Naive B cell (primary cell): ENCODE measurements at regions not wholly inside any gene's neighbourhood (a gene's known extent, or its start where the extent isn't known, plus 50 kb on each side); places are given as distances from the start of the nearest gene placed in this dataset.

Experiments used
- ATAC-seq, 2 donors: fragments of 150-1000 bp; cut with Tn5 transposase; 2 replicates each; pipeline ENCODE4 v1.10.0; 2021; ENCODE audit warnings: low read depth in 2 of 2, mild to moderate bottlenecking in 2 of 2, moderate library complexity in 2 of 2
- DNase-seq: peaks from one replicate; pipeline ENCODE4 v3.0.0; 2022
- H3K27ac Mint-ChIP-seq, 6 donors: one replicate each; pipeline ENCODE4 v1.8.0; 2020 to 2022; ENCODE audit warnings: mild to moderate bottlenecking in 6 of 6, mixed read lengths in 6 of 6, moderate library complexity in 5 of 6, inconsistent platforms in 2 of 6
- H3K27me3 Mint-ChIP-seq, 3 donors: one replicate each; pipeline ENCODE4 v1.8.0; 2021 to 2022; ENCODE audit warnings: mixed read lengths in 3 of 3, mild to moderate bottlenecking in 1 of 3
- H3K36me3 Mint-ChIP-seq, 2 donors: one replicate each; pipeline ENCODE4 v1.8.0; 2020 to 2022; ENCODE audit warnings: mixed read lengths in 2 of 2, inconsistent platforms in 1 of 2, mild to moderate bottlenecking in 1 of 2
- H3K4me1 Mint-ChIP-seq, 3 donors: one replicate each; pipeline ENCODE4 v1.8.0; 2020 to 2022; ENCODE audit warnings: mixed read lengths in 3 of 3, inconsistent platforms in 1 of 3, mild to moderate bottlenecking in 1 of 3, moderate library complexity in 1 of 3
- H3K4me3 Mint-ChIP-seq, 8 donors: one replicate each; pipeline ENCODE4 v1.8.0; 2020 to 2022; ENCODE audit warnings: mild to moderate bottlenecking in 8 of 8, mixed read lengths in 8 of 8, moderate library complexity in 8 of 8, inconsistent platforms in 2 of 8
- H3K9me3 Mint-ChIP-seq, 7 donors: one replicate each; pipeline ENCODE4 v1.8.0; 2020 to 2022; ENCODE audit warnings: mixed read lengths in 7 of 7, mild to moderate bottlenecking in 5 of 7, inconsistent platforms in 2 of 7, moderate library complexity in 1 of 7

- H3K36me3 Mint-ChIP-seq: no peaks in the 10 kb centered on the region
- H3K4me1 Mint-ChIP-seq: no peaks in the 10 kb centered on the region
- DNase-seq (no peak), ATAC-seq (no peak)
- peaks cover 0 to 7% (median 3%) of the 10 kb centered on the region in 3 donors for H3K27me3 Mint-ChIP-seq
- H3K27ac Mint-ChIP-seq: peak overlapping the region in 1 of 6 donors; percentile 68
- H3K9me3 Mint-ChIP-seq: peaks cover 0 to 3% (median 0%) of the 10 kb centered on the region in 7 donors
- no peak overlapping the region for H3K4me3 Mint-ChIP-seq
Measured at GRCh38 chr3:30945291-30945690, 50.8 kb upstream of the GADL1 start.

GRCh38 chr3:30948426-30948825 lies 54.0 kb upstream of the GADL1 start:
- Mint-ChIP-seq H3K9me3 (no peaks in the 10 kb centered on the region), H3K27me3 (peaks cover 0 to 5% (median under 1%) of the 10 kb centered on the region in 3 donors), H3K27ac (no peak overlapping the region), H3K4me3 (no peak overlapping the region), H3K4me1 (no peaks in the 10 kb centered on the region), H3K36me3 (no peaks in the 10 kb centered on the region)
- no peak for DNase-seq
- ATAC-seq: no peak

- H3K4me3 Mint-ChIP-seq: no peak overlapping the region
- DNase-seq (no peak), ATAC-seq (no peak)
Measured at GRCh38 chr3:30951826-30952225, 57.4 kb upstream of the GADL1 start.

GRCh38 chr3:30952786-30953185 lies 58.3 kb upstream of the GADL1 start:
- DNase-seq (no peak), ATAC-seq (no peak)
- Mint-ChIP-seq H3K9me3 (peaks cover 0 to 3% (median 0%) of the 10 kb centered on the region in 7 donors), H3K27ac (no peak overlapping the region), H3K36me3 (no peaks in the 10 kb centered on the region), H3K27me3 (peaks cover 0 to 5% (median 0%) of the 10 kb centered on the region in 3 donors), H3K4me1 (no peaks in the 10 kb centered on the region), H3K4me3 (no peak overlapping the region)

More at GRCh38 chr3:30951826-30952225, 57.4 kb upstream of the GADL1 start:
- no peaks in the 10 kb centered on the region for H3K36me3 Mint-ChIP-seq
- no peak overlapping the region for H3K27ac Mint-ChIP-seq
- no peaks in the 10 kb centered on the region for H3K4me1 Mint-ChIP-seq
- H3K9me3 Mint-ChIP-seq: no peaks in the 10 kb centered on the region
- peaks cover 0 to 5% (median 0%) of the 10 kb centered on the region in 3 donors for H3K27me3 Mint-ChIP-seq

DNA sequence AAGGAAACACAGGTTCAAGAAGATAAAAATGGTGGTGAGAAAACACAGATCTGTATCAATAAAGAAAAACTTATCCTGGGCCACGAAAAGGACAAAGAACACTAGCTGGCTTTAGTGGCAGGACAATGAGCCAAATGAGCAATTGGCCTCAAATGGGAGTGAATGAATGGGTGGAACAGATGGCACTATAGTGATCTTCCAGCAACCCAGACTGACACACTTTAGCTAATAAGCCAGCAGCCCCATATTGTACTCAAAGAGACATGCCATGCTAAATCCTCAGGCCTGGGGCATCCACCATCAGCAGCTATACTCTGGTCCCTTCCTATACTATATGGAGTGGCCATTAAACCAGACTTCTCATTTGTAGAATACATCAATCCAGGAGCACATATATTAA lies 60.0 kb upstream of the GADL1 start:
- Mint-ChIP-seq H3K9me3 (peaks cover 0 to 10% (median 7%) of the 10 kb centered on the region in 7 donors), H3K36me3 (no peaks in the 10 kb centered on the region), H3K4me1 (no peaks in the 10 kb centered on the region), H3K27me3 (peaks cover 0 to 5% (median 0%) of the 10 kb centered on the region in 3 donors), H3K27ac (no peak overlapping the region), H3K4me3 (no peak overlapping the region)
- ATAC-seq (no peak), DNase-seq (no peak)

- no peaks in the 10 kb centered on the region for H3K4me1 Mint-ChIP-seq
- DNase-seq (no peak), ATAC-seq (no peak)
- H3K27ac Mint-ChIP-seq: no peak overlapping the region
- no peaks in the 10 kb centered on the region for H3K36me3 Mint-ChIP-seq
- peaks cover 0 to 10% (median 8%) of the 10 kb centered on the region in 7 donors for H3K9me3 Mint-ChIP-seq
- H3K4me3 Mint-ChIP-seq: no peak overlapping the region
- peaks cover 0 to 8% (median 5%) of the 10 kb centered on the region in 3 donors for H3K27me3 Mint-ChIP-seq
Measured at GRCh38 chr3:30962084-30962483, 67.6 kb upstream of the GADL1 start.

DNA sequence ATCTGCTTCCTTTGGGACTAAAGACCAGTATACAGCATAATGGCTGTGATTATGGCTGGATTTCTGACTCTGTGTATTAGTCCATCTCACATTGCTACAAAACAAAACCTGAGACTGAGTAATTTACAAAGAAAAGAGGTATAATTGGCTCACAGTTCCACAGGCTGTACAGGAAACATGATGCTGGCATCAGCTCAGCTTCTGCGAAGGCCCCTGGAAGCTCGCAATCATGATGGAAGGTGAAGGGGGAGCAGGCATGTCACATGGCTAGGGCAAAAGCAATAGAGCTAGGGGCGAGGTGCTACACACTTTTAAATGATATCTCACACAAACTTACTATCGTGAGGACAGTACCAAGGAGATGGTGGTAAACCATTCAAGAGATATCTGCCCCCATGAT lies 68.0 kb upstream of the GADL1 start:
- DNase-seq: no peak
- Mint-ChIP-seq H3K4me3 (no peak overlapping the region), H3K27ac (no peak overlapping the region), H3K27me3 (peaks cover 0 to 8% (median 5%) of the 10 kb centered on the region in 3 donors), H3K36me3 (no peaks in the 10 kb centered on the region), H3K4me1 (no peaks in the 10 kb centered on the region), H3K9me3 (peaks cover 0 to 9% (median 7%) of the 10 kb centered on the region in 7 donors)
- no peak for ATAC-seq

GRCh38 chr3:30963223-30963722 lies 68.8 kb upstream of the GADL1 start:
- Mint-ChIP-seq H3K4me1 (no peaks in the 10 kb centered on the region), H3K27me3 (peaks cover 0 to 8% (median 5%) of the 10 kb centered on the region in 3 donors), H3K27ac (peak overlapping the region in 2 of 6 donors; percentile 11 to 73), H3K9me3 (peaks cover 0 to 8% (median 6%) of the 10 kb centered on the region in 7 donors), H3K36me3 (no peaks in the 10 kb centered on the region), H3K4me3 (no peak overlapping the region)
- DNase-seq (no peak), ATAC-seq (no peak)

GRCh38 chr3:30964612-30965011 lies 70.2 kb upstream of the GADL1 start:
- H3K9me3 Mint-ChIP-seq: no peaks in the 10 kb centered on the region
- no peak overlapping the region for H3K4me3 Mint-ChIP-seq
- no peaks in the 10 kb centered on the region for H3K4me1 Mint-ChIP-seq
- ATAC-seq (no peak), DNase-seq (no peak)
- H3K27ac Mint-ChIP-seq: no peak overlapping the region
- H3K27me3 Mint-ChIP-seq: peaks cover 0 to 8% (median 5%) of the 10 kb centered on the region in 3 donors
- no peaks in the 10 kb centered on the region for H3K36me3 Mint-ChIP-seq

DNA sequence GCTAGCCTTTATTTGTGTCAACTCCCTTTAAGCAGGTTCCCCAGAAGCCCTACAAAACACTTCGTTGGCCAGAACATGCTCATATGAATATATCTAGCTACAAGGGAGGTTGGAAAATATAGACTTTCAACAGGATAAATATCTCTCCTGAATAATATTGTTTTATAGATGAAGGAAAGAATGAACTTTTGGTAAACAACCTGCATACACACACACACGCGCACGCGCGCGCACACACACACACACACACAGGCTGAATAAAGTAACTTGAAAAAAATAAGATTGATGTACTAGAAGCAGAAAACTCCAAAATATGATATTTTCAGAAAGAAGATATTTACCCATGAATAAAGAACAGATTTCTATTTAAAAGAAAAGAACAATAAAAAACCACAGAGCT lies 72.4 kb upstream of the GADL1 start:
- H3K9me3 Mint-ChIP-seq: no peaks in the 10 kb centered on the region

DNA sequence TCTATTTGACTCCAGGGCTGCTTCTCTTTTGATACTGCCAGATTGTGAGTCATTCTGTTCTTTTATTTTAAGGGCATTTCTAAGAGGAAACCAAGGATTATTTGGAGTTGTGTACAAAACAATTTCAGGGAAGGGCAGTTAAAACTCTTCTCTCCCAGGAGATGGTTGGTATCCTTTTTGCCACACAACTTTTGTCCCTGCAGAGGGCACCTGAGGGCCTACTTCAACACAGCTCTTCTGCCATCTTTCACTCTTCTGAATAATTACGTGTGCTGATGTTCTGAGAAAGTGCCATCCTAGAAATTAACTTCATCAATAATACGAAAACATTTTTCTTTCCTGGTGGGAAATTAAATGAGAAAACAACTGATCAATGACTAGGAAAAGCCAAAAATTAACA lies 75.7 kb upstream of the GADL1 start:
- ATAC-seq (no peak), DNase-seq (no peak)
- Mint-ChIP-seq H3K9me3 (no peaks in the 10 kb centered on the region), H3K4me3 (no peak overlapping the region), H3K27ac (peak overlapping the region in 1 of 6 donors; percentile 34), H3K4me1 (no peaks in the 10 kb centered on the region), H3K36me3 (no peaks in the 10 kb centered on the region), H3K27me3 (peaks cover 0 to 8% (median 0%) of the 10 kb centered on the region in 3 donors)

More for the DNA sequence above, 72.4 kb upstream of the GADL1 start:
- peaks cover 0 to 8% (median 5%) of the 10 kb centered on the region in 3 donors for H3K27me3 Mint-ChIP-seq
- no peaks in the 10 kb centered on the region for H3K36me3 Mint-ChIP-seq
- H3K4me1 Mint-ChIP-seq: no peaks in the 10 kb centered on the region
- no peak overlapping the region for H3K4me3 Mint-ChIP-seq
- peak overlapping the region in 1 of 6 donors; percentile 33 for H3K27ac Mint-ChIP-seq
- DNase-seq (no peak), ATAC-seq (no peak)

DNA sequence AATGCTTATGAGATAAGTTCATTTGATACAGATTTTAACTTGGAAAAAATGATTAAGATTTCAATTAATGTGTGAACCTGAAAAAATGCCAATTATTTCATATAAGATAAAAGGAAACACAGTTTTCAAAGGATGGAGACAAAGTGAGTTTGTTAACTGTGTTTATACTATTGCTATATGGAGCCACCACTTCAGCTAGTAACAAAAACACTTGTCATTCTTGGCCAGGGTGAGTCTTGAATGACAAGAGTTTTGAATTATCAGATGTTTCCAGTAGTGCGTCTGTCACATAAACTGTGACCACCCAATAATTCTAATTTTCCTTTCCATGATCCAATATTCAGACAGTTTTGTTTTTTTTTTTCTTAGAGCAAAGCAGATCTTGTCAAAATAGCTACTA lies 78.0 kb upstream of the GADL1 start:
- Mint-ChIP-seq H3K36me3 (no peaks in the 10 kb centered on the region), H3K4me3 (no peak overlapping the region), H3K27me3 (no peaks in the 10 kb centered on the region), H3K4me1 (peaks cover 0 to under 1% (median 0%) of the 10 kb centered on the region in 3 donors), H3K27ac (no peak overlapping the region), H3K9me3 (no peaks in the 10 kb centered on the region)
- ATAC-seq (no peak), DNase-seq (no peak)

DNA sequence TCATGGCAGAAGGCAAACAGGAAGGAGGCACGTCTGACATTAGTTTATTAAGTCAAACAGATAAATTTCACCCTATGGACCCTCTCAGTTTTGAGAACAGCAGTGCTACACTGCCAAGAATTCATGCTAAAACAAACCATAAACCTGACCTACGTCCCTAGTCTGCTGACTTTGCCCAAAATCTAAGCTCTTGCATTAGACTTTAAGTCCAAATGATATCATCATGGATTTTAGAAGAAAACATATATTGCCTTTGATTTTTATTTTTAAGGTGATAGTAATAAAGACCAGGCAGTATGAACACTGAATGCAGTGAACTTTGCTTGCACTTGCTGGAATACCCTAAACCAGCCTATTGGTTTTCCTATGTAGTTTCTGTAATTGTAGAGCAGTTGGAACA lies 79.6 kb upstream of the GADL1 start:
- DNase-seq (no peak), ATAC-seq (no peak)
- Mint-ChIP-seq H3K4me3 (no peak overlapping the region), H3K27me3 (no peaks in the 10 kb centered on the region), H3K36me3 (no peaks in the 10 kb centered on the region), H3K27ac (no peak overlapping the region), H3K9me3 (no peaks in the 10 kb centered on the region), H3K4me1 (peaks cover 2 to 11% (median 5%) of the 10 kb centered on the region in 3 donors)

DNA sequence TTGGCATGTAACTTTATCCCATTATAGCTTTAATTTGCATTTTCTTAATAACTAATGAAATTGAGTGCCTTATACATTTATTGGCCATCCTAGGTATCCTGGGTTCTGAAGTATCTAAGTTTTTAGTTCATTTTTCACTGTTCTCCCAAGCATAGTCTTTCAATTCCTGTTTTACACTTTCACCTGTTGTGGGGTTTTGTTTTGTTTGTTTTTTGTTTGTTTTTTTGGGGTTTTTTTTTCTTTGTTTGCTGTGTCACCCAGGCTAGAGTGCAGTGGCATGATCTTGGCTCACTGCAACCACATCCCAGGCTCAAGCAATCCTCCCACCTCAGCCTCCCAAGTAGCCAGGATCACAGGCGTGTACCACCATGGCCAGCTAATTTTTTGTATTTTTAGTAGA lies 83.1 kb upstream of the GADL1 start:
- H3K9me3 Mint-ChIP-seq: no peaks in the 10 kb centered on the region
- no peaks in the 10 kb centered on the region for H3K27me3 Mint-ChIP-seq
- peaks cover 2 to 11% (median 5%) of the 10 kb centered on the region in 3 donors for H3K4me1 Mint-ChIP-seq
- DNase-seq: no peak
- H3K4me3 Mint-ChIP-seq: no peak overlapping the region
- H3K36me3 Mint-ChIP-seq: no peaks in the 10 kb centered on the region
- no peak overlapping the region for H3K27ac Mint-ChIP-seq
- peak; percentile 23 to 25 for ATAC-seq

GRCh38 chr3:30980993-30981392 lies 86.5 kb upstream of the GADL1 start:
- Mint-ChIP-seq H3K4me1 (peaks cover 2 to 11% (median 8%) of the 10 kb centered on the region in 3 donors), H3K9me3 (no peaks in the 10 kb centered on the region), H3K27ac (no peak overlapping the region), H3K4me3 (no peak overlapping the region), H3K27me3 (no peaks in the 10 kb centered on the region), H3K36me3 (no peaks in the 10 kb centered on the region)
- DNase-seq (no peak), ATAC-seq (no peak)
